H9 (cell line): ENCODE measurements at regions not wholly inside any gene's neighbourhood (a gene's known extent, or its start where the extent isn't known, plus 50 kb on each side); places are given as distances from the start of the nearest gene placed in this dataset.

Experiments used
- DNase-seq: peaks from one replicate; pipeline ENCODE4 v3.0.0-alpha.2; 2017
- H2AFZ ChIP-seq: one replicate; pipeline ENCODE4 v1.6.1; 2013; ENCODE audit warnings: mild to moderate bottlenecking, low read length, control low read depth, moderate library complexity
- H2AK5ac ChIP-seq: 2 replicates; pipeline ENCODE4 v1.6.1; 2013; ENCODE audit warnings: low read length, control low read depth, mixed read lengths; ENCODE audit not compliant: insufficient read length
- H2BK120ac ChIP-seq: one replicate; pipeline ENCODE4 v1.6.1; 2013; ENCODE audit warnings: low read depth, mild to moderate bottlenecking, low read length, control low read depth, inconsistent platforms; ENCODE audit not compliant: poor library complexity, severe bottlenecking
- H2BK12ac ChIP-seq: 2 replicates; pipeline ENCODE4 v1.6.1; 2013; ENCODE audit warnings: low read length, control low read depth, mixed read lengths, low read depth; ENCODE audit not compliant: insufficient read length
- H2BK15ac ChIP-seq: 2 replicates; pipeline ENCODE4 v1.6.1; 2013; ENCODE audit warnings: low read depth, low read length, control low read depth
- H2BK20ac ChIP-seq: one replicate; pipeline ENCODE4 v1.6.1; 2013; ENCODE audit warnings: low read depth, mild to moderate bottlenecking, low read length, control low read depth, inconsistent platforms; ENCODE audit not compliant: poor library complexity, severe bottlenecking
- H2BK5ac ChIP-seq: 2 replicates; pipeline ENCODE4 v1.6.1; 2013; ENCODE audit warnings: low read length, control low read depth, mixed read lengths; ENCODE audit not compliant: insufficient read length
- H3K14ac ChIP-seq: 2 replicates; pipeline ENCODE4 v1.6.1; 2013; ENCODE audit warnings: low read length, control low read depth; ENCODE audit not compliant: insufficient read depth
- H3K18ac ChIP-seq: 2 replicates; pipeline ENCODE4 v1.6.1; 2013; ENCODE audit warnings: low read depth, mild to moderate bottlenecking, mixed read lengths, low read length, control low read depth; ENCODE audit not compliant: insufficient read length
- H3K23ac ChIP-seq: 2 replicates; pipeline ENCODE4 v1.6.1; 2013; ENCODE audit warnings: low read length, control low read depth, mixed read lengths, low read depth; ENCODE audit not compliant: insufficient read length
- H3K23me2 ChIP-seq: 2 replicates; pipeline ENCODE4 v1.6.1; 2013; ENCODE audit warnings: low read depth, mild to moderate bottlenecking, mixed read lengths, low read length, control low read depth; ENCODE audit not compliant: insufficient read length, poor library complexity, severe bottlenecking
- H3K27ac ChIP-seq: 2 replicates; pipeline ENCODE4 v1.5.1; 2013; ENCODE audit warnings: low read length, control low read depth, mixed read lengths, low read depth; ENCODE audit not compliant: insufficient read length
- H3K27me3 ChIP-seq: 2 replicates; pipeline ENCODE4 v1.6.1; 2013; ENCODE audit warnings: low read length, control low read depth, inconsistent platforms; ENCODE audit not compliant: insufficient read depth
- H3K4ac ChIP-seq: 2 replicates; pipeline ENCODE4 v1.6.1; 2013; ENCODE audit warnings: low read depth, mild to moderate bottlenecking, control low read depth, inconsistent platforms, low read length, moderate library complexity
- H3K4me1 ChIP-seq: 2 replicates; pipeline ENCODE4 v1.6.1; 2013; ENCODE audit warnings: low read length, control low read depth, inconsistent platforms; ENCODE audit not compliant: insufficient read depth
- H3K4me2 ChIP-seq: 2 replicates; pipeline ENCODE4 v1.6.1; 2013; ENCODE audit warnings: low read length, control low read depth, mixed read lengths; ENCODE audit not compliant: insufficient read length, insufficient read depth
- H3K56ac ChIP-seq: 2 replicates; pipeline ENCODE4 v1.6.1; 2013; ENCODE audit warnings: low read depth, mild to moderate bottlenecking, mixed read lengths, low read length, control low read depth; ENCODE audit not compliant: insufficient read length
- H3K79me1 ChIP-seq: 2 replicates; pipeline ENCODE4 v1.6.1; 2013; ENCODE audit warnings: low read depth, mild to moderate bottlenecking, moderate library complexity, low read length, control low read depth, inconsistent platforms; ENCODE audit not compliant: insufficient read depth, poor library complexity, severe bottlenecking
- H3K79me2 ChIP-seq: 2 replicates; pipeline ENCODE4 v1.6.1; 2013; ENCODE audit warnings: low read length, control low read depth, inconsistent platforms; ENCODE audit not compliant: insufficient read depth
- H3K9ac ChIP-seq: 2 replicates; pipeline ENCODE4 v1.6.1; 2013; ENCODE audit warnings: low read length, control low read depth, mixed read lengths; ENCODE audit not compliant: insufficient read length; ENCODE audit errors: extremely low read depth
- H3K9me3 ChIP-seq: one replicate; pipeline ENCODE4 v1.6.1; 2013; ENCODE audit warnings: low read depth, low read length, inconsistent platforms; ENCODE audit not compliant: control insufficient read depth
- H3T11ph ChIP-seq: one replicate; pipeline ENCODE4 v1.6.1; 2013; ENCODE audit warnings: mild to moderate bottlenecking, low read length, control low read depth, inconsistent platforms
- H4K20me1 ChIP-seq: one replicate; pipeline ENCODE4 v1.6.1; 2013; ENCODE audit not compliant: control insufficient read depth, insufficient read length, insufficient read depth
- H4K5ac ChIP-seq: 2 replicates; pipeline ENCODE4 v1.6.1; 2013; ENCODE audit warnings: low read depth, mild to moderate bottlenecking, mixed read lengths, low read length, control low read depth; ENCODE audit not compliant: insufficient read length
- H4K8ac ChIP-seq: replicated peaks from 2 replicates; pipeline ENCODE4 v1.6.1; 2013; ENCODE audit warnings: low read length, control low read depth, mixed read lengths, low read depth; ENCODE audit not compliant: insufficient read length
- H4K91ac ChIP-seq: 2 replicates; pipeline ENCODE4 v1.6.1; 2013; ENCODE audit warnings: low read depth, mild to moderate bottlenecking, moderate library complexity, mixed read lengths, low read length, control low read depth; ENCODE audit not compliant: insufficient read length
- H3K27ac Mint-ChIP-seq, 3 experiments: 2 replicates in 2 of 3; 3 replicates in 1 of 3; pipeline ENCODE4 v1.8.0; 2020 to 2021; ENCODE audit warnings: mixed read lengths in 3 of 3, mild to moderate bottlenecking in 1 of 3, moderate library complexity in 1 of 3
- H3K27me3 Mint-ChIP-seq: 2 replicates; pipeline ENCODE4 v1.8.0; 2021; ENCODE audit warnings: low read depth, mild to moderate bottlenecking, moderate library complexity, mixed read lengths
- H3K36me3 Mint-ChIP-seq, 3 experiments: 2 replicates in 2 of 3; 3 replicates in 1 of 3; pipeline ENCODE4 v1.8.0; 2020 to 2021; ENCODE audit warnings: low read depth in 3 of 3, mixed read lengths in 3 of 3; ENCODE audit not compliant: insufficient read depth in 1 of 3
- H3K4me1 Mint-ChIP-seq, 2 experiments: 2 replicates each; pipeline ENCODE4 v1.8.0; 2020; ENCODE audit warnings: mixed read lengths in 2 of 2
- H3K4me3 Mint-ChIP-seq, 2 experiments: 2 replicates in 1 of 2; 3 replicates in 1 of 2; pipeline ENCODE4 v1.8.0; 2020 to 2021; ENCODE audit warnings: mild to moderate bottlenecking in 2 of 2, mixed read lengths in 2 of 2, moderate library complexity in 1 of 2
- H3K9me3 Mint-ChIP-seq, 2 experiments: 2 replicates in 1 of 2; 3 replicates in 1 of 2; pipeline ENCODE4 v1.8.0; 2020; ENCODE audit warnings: mild to moderate bottlenecking in 2 of 2, mixed read lengths in 2 of 2, moderate library complexity in 1 of 2
- TF ChIP-seq, protein P1 (sequence below): fragments of 200-600 bp; sonication (generic); conservative IDR thresholded peaks from 3 replicates; pipeline ENCODE4 v1.8.0; 2021; ENCODE audit warnings: antibody characterized with exemption, mild to moderate bottlenecking

DNA sequence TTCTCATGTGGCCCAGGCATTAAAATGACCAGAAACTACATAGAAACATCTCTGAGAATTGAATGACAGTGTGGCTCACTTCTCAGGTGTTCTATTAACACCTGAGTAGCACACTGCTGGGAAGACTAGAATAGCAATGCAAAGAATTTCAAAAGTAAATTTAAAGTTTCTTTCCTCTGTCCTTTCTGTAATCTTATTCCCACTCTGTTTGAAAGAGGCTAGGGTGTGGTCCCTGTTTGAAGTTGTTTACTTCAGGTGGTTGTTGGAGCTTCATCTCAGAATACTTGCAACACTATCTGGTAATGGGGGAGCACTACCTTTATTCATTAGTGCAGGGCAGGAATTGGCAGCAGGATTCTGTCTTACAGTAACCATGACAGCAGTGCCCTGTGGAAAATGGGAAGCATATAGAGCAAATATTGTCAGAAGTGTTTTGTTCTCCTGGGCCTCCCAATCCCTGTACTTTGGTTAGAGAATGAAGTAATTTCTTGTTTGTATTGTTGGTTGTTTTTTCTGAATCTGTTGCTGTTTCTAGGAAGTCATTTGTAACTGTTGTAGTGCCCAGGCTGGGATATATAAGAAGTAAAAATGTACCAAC is 1210.2 kb upstream of the ATXN8OS start:
- DNase-seq: no peak
- Histone ChIP-seq H3K4me2 (no peak overlapping the region), H3K23me2 (no peaks in the 10 kb centered on the region), H4K91ac (no peak overlapping the region), H2BK120ac (no peak overlapping the region), H3K27me3 (no peaks in the 10 kb centered on the region), H2AK5ac (no peak overlapping the region), H2BK20ac (no peak overlapping the region), H4K8ac (no peak overlapping the region), H2BK12ac (no peak overlapping the region), H3K4ac (no peak overlapping the region), H3T11ph (no peak overlapping the region), H3K23ac (no peak overlapping the region), H3K79me2 (no peaks in the 10 kb centered on the region), H3K56ac (no peak overlapping the region), H2BK15ac (no peak overlapping the region), H2AFZ (no peak overlapping the region), H3K14ac (no peak overlapping the region), H3K4me1 (peaks cover 2% of the 10 kb centered on the region; the same call in 1 of the 2 replicates), H3K18ac (no peak overlapping the region), H3K9me3 (no peaks in the 10 kb centered on the region), H3K27ac (no peak overlapping the region), H3K79me1 (no peaks in the 10 kb centered on the region), H3K9ac (no peak overlapping the region), H2BK5ac (no peak overlapping the region), H4K20me1 (no peaks in the 10 kb centered on the region), H4K5ac (no peak overlapping the region)
- Mint-ChIP-seq H3K27ac (peak overlapping the region in 2 of 3 experiments; percentile 11 to 92; a peak in 4 of 7 replicates), H3K9me3 (peaks cover 5 to 13% of the 10 kb centered on the region in 2 experiments; a peak in 4 of 5 replicates), H3K4me1 (peaks cover 20 to 26% of the 10 kb centered on the region in 2 experiments), H3K27me3 (no peaks in the 10 kb centered on the region), H3K36me3 (peaks cover 6 to 20% (median 6%) of the 10 kb centered on the region in 3 experiments; a peak in 5 of 7 replicates), H3K4me3 (no peak overlapping the region)
- TF ChIP-seq, protein P1, sequence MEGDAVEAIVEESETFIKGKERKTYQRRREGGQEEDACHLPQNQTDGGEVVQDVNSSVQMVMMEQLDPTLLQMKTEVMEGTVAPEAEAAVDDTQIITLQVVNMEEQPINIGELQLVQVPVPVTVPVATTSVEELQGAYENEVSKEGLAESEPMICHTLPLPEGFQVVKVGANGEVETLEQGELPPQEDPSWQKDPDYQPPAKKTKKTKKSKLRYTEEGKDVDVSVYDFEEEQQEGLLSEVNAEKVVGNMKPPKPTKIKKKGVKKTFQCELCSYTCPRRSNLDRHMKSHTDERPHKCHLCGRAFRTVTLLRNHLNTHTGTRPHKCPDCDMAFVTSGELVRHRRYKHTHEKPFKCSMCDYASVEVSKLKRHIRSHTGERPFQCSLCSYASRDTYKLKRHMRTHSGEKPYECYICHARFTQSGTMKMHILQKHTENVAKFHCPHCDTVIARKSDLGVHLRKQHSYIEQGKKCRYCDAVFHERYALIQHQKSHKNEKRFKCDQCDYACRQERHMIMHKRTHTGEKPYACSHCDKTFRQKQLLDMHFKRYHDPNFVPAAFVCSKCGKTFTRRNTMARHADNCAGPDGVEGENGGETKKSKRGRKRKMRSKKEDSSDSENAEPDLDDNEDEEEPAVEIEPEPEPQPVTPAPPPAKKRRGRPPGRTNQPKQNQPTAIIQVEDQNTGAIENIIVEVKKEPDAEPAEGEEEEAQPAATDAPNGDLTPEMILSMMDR: no peak
